PFSK-1 (cell line): ENCODE measurements at regions not wholly inside any gene's neighbourhood (a gene's known extent, or its start where the extent isn't known, plus 50 kb on each side); places are given as distances from the start of the nearest gene placed in this dataset.

Experiments used
- FOXP2 ChIP-seq: optimal IDR thresholded peaks from 2 replicates; pipeline ENCODE3; 2011; ENCODE audit warnings: borderline replicate concordance, control low read depth, inconsistent platforms; ENCODE audit not compliant: insufficient read depth; ENCODE audit errors: extremely low read length, extremely low read depth
- POLR2AphosphoS5 ChIP-seq: IDR thresholded peaks from 2 replicates; pipeline ENCODE4 v1.6.1; 2012; ENCODE audit warnings: low read depth, mild to moderate bottlenecking, control low read depth, low read length, moderate library complexity
- REST ChIP-seq, 2 experiments: IDR thresholded peaks; 2 replicates each; pipeline versions ENCODE4 v1.6.1 to v1.8.0; 2011 to 2012; ENCODE audit warnings: low read depth in 2 of 2, low read length in 2 of 2, control low read depth in 1 of 2, inconsistent platforms in 1 of 2, mild to moderate bottlenecking in 1 of 2, moderate library complexity in 1 of 2; ENCODE audit not compliant: insufficient read depth in 1 of 2
- SIN3A ChIP-seq: IDR thresholded peaks from 2 replicates; pipeline ENCODE4 v1.6.1; 2012; ENCODE audit warnings: mild to moderate bottlenecking, low read length, moderate library complexity, borderline replicate concordance; ENCODE audit not compliant: insufficient read depth
- TAF1 ChIP-seq: IDR thresholded peaks from 2 replicates; pipeline ENCODE4 v1.6.1; 2012; ENCODE audit warnings: low read length, control low read depth, borderline replicate concordance; ENCODE audit not compliant: insufficient read depth

GRCh38 chr12:91959220-91959619, 186.4 kb downstream of the BTG1 start:
- TF ChIP-seq REST (IDR thresholded peaks at IDR 0.05; ENCODE audit: insufficient read depth in 1 of 2, low read depth in 2 of 2, low read length in 2 of 2) (no peak), POLR2AphosphoS5 (no peak), TAF1 (no peak), SIN3A (no peak), FOXP2 (no peak)
